Lower leg skin (tissue), 3 donors: ENCODE measurements at regions not wholly inside any gene's neighbourhood (a gene's known extent, or its start where the extent isn't known, plus 50 kb on each side); places are given as distances from the start of the nearest gene placed in this dataset.

Source experiments
- CTCF ChIP-seq, 3 donors: fragments of 450-650 bp; IDR thresholded peaks; one replicate each; pipeline ENCODE4 v1.5.1; 2016; ENCODE audit warnings: antibody characterized with exemption in 3 of 3, mild to moderate bottlenecking in 3 of 3, moderate library complexity in 2 of 3
- POLR2A ChIP-seq, 2 donors: fragments of 450-650 bp; IDR thresholded peaks; one replicate each; pipeline ENCODE4 v1.6.1; 2016 to 2017; ENCODE audit warnings: antibody characterized with exemption in 2 of 2, mild to moderate bottlenecking in 1 of 2, moderate library complexity in 1 of 2

- TF ChIP-seq CTCF (IDR thresholded peaks at IDR 0.05) (no peak), POLR2A (IDR thresholded peaks at IDR 0.05) (no peak)
Measured at GRCh38 chr14:49485290-49485689, 100.9 kb downstream of the RPS29 start.
